ENCODE measurements at regions not wholly inside any gene's neighbourhood (a gene's known extent, or its start where the extent isn't known, plus 50 kb on each side); places are given as distances from the start of the nearest gene placed in this dataset.

- Histone ChIP-seq H3K4me1 (replicated peaks in 1 of 4; ENCODE audit: control insufficient read depth in 3 of 4, insufficient read depth in 4 of 4, low read length in 3 of 4) (peaks cover 0 to 5% (median 1%) of the 10 kb centered on the region in 4 experiments; a peak in 1 of 7 replicates), H3K4me3 (ENCODE audit: extremely low read depth in 1 of 4, insufficient read depth in 2 of 4, low read depth in 3 of 4, low read length in 4 of 4) (no peak overlapping the region), H3K27me3 (replicated peaks in 1 of 4; ENCODE audit: control insufficient read depth in 3 of 4, extremely low read depth in 1 of 4, insufficient read depth in 3 of 4, low read length in 3 of 4) (no peaks in the 10 kb centered on the region), H2BK120ac (replicated peaks; ENCODE audit: low read depth, low read length) (no peak overlapping the region), H3K23me2 (ENCODE audit: low read depth, low read length) (no peaks in the 10 kb centered on the region), H3K9me3 (ENCODE audit: insufficient read depth in 2 of 2, low read depth in 1 of 2, low read length in 1 of 2) (no peaks in the 10 kb centered on the region), H3K56ac (replicated peaks; ENCODE audit: insufficient read length, low read depth, low read length) (no peak overlapping the region), H3K4me2 (ENCODE audit: insufficient read depth in 1 of 2, low read depth in 2 of 2, low read length in 2 of 2) (no peak overlapping the region), H4K8ac (ENCODE audit: extremely low read depth, insufficient read depth, low read length) (no peak overlapping the region), H3K79me1 (ENCODE audit: low read depth, low read length) (no peaks in the 10 kb centered on the region), H3K4ac (replicated peaks; ENCODE audit: insufficient read length, low read depth, low read length) (no peak overlapping the region), H3K79me2 (ENCODE audit: control insufficient read depth in 1 of 2, insufficient read depth in 2 of 2, low read length in 2 of 2) (no peaks in the 10 kb centered on the region), H2BK15ac (ENCODE audit: low read length) (no peak overlapping the region), H2BK5ac (ENCODE audit: low read depth, low read length) (no peak overlapping the region), H3K27ac (ENCODE audit: low read depth, low read length) (no peak overlapping the region), H2AFZ (ENCODE audit: low read length) (no peak overlapping the region), H4K20me1 (replicated peaks in 1 of 2; ENCODE audit: control insufficient read depth in 1 of 2, insufficient read depth in 2 of 2, low read length in 2 of 2) (no peaks in the 10 kb centered on the region), H3K14ac (ENCODE audit: insufficient read length) (no peak overlapping the region), H2BK20ac (ENCODE audit: low read length) (no peak overlapping the region), H4K5ac (ENCODE audit: insufficient read length, low read depth, low read length) (no peak overlapping the region), H4K91ac (replicated peaks; ENCODE audit: insufficient read length, low read length) (no peak overlapping the region), H2BK12ac (ENCODE audit: low read depth, low read length) (no peak overlapping the region), H3K36me3 (ENCODE audit: control insufficient read depth in 2 of 4, insufficient read depth in 4 of 4, low read length in 3 of 4) (no peaks in the 10 kb centered on the region), H2AK5ac (ENCODE audit: low read depth, low read length) (no peak overlapping the region), H3K9ac (replicated peaks in 1 of 4; ENCODE audit: extremely low read depth in 1 of 4, low read depth in 3 of 4, low read length in 3 of 4) (no peak overlapping the region), H3K23ac (ENCODE audit: insufficient read length) (no peak overlapping the region), H3K18ac (ENCODE audit: extremely low read depth, low read length) (no peak overlapping the region)
- ChIA-PET POLR2A (ENCODE audit: partially characterized antibody) (no interaction called here), CTCF (ENCODE audit: partially characterized antibody) (interaction anchor here (1.0 kb wide), 2 partner anchors 10 kb away, joined by 3 read pairs; no protein-coding TSS in a partner anchor)
- DNase-seq (ENCODE audit: low read depth in 1 of 2, low spot score in 2 of 2) (no peak), FAIRE-seq (no peak)
- no peak for TF ChIP-seq SP4 (IDR thresholded peaks at IDR 0.05; ENCODE audit: low read length)
- no peak for TF ChIP-seq SAP30 (IDR thresholded peaks at IDR 0.05; ENCODE audit: insufficient read depth, insufficient replicate concordance, low read length)
- no peak for TF ChIP-seq EGR1 (IDR thresholded peaks at IDR 0.05; ENCODE audit: borderline replicate concordance, low read depth, low read length)
- 94% methylated on average over 2 of the region's 2 CpGs; no CpG with 5 or more reads in 1 of the 2 experiments for WGBS, 2 experiments (ENCODE audit: extremely low coverage in 1 of 2, insufficient coverage in 1 of 2, insufficient read length in 1 of 2, insufficient replicate concordance in 2 of 2, low coverage in 1 of 2, low lambda C conversion rate in 2 of 2, missing lambda C conversion rate in 1 of 2)
Observed at GRCh38 chr3:177473903-177474302, 276.6 kb upstream of the TBL1XR1 start.
